ENCODE measurements at regions not wholly inside any gene's neighbourhood (a gene's known extent, or its start where the extent isn't known, plus 50 kb on each side); places are given as distances from the start of the nearest gene placed in this dataset.

GRCh38 chr11:130740819-130741218 lies 175.5 kb downstream of the SNX19 start:
- H3K4me3 ChIP-seq (ENCODE audit: insufficient read depth, low read depth, low read length), result no peak overlapping the region
- WGBS, 2 experiments, result 96 to 100% methylated on average over 1 to 4 of the region's 4 CpGs

GRCh38 chr11:130744794-130745193 lies 171.5 kb downstream of the SNX19 start:
- Histone ChIP-seq H3K36me3 (ENCODE audit: control insufficient read depth, insufficient read depth, low read length) (no peaks in the 10 kb centered on the region), H3K4me1 (ENCODE audit: control insufficient read depth, insufficient read depth, low read length) (no peaks in the 10 kb centered on the region), H3K4me3 (ENCODE audit: insufficient read depth, low read depth, low read length) (no peak overlapping the region), H3K27ac (ENCODE audit: insufficient read depth, low read depth, low read length, poor library complexity, severe bottlenecking) (no peak overlapping the region), H3K27me3 (ENCODE audit: control insufficient read depth, insufficient read depth, low read length, poor library complexity, severe bottlenecking) (no peaks in the 10 kb centered on the region), H3K9me3 (ENCODE audit: control insufficient read depth, low read length) (no peaks in the 10 kb centered on the region)
- 95 to 96% methylated on average over 3 of the region's 3 CpGs for WGBS, 2 experiments

More at GRCh38 chr11:130740819-130741218, 175.5 kb downstream of the SNX19 start:
- Histone ChIP-seq H3K36me3 (ENCODE audit: control insufficient read depth, insufficient read depth, low read length) (no peaks in the 10 kb centered on the region), H3K27ac (ENCODE audit: insufficient read depth, low read depth, low read length, poor library complexity, severe bottlenecking) (no peak overlapping the region), H3K27me3 (ENCODE audit: control insufficient read depth, insufficient read depth, low read length, poor library complexity, severe bottlenecking) (no peaks in the 10 kb centered on the region), H3K9me3 (ENCODE audit: control insufficient read depth, low read length) (no peaks in the 10 kb centered on the region), H3K4me1 (ENCODE audit: control insufficient read depth, insufficient read depth, low read length) (no peaks in the 10 kb centered on the region)

- no peaks in the 10 kb centered on the region for H3K27me3 ChIP-seq (ENCODE audit: control insufficient read depth, insufficient read depth, low read length, poor library complexity, severe bottlenecking)
- no peaks in the 10 kb centered on the region for H3K9me3 ChIP-seq (ENCODE audit: control insufficient read depth, low read length)
- H3K27ac ChIP-seq (ENCODE audit: insufficient read depth, low read depth, low read length, poor library complexity, severe bottlenecking), result no peak overlapping the region
- H3K4me3 ChIP-seq (ENCODE audit: insufficient read depth, low read depth, low read length), result no peak overlapping the region
- WGBS, 2 experiments, result 92 to 95% methylated on average over 2 of the region's 2 CpGs
- no peaks in the 10 kb centered on the region for H3K36me3 ChIP-seq (ENCODE audit: control insufficient read depth, insufficient read depth, low read length)
- no peaks in the 10 kb centered on the region for H3K4me1 ChIP-seq (ENCODE audit: control insufficient read depth, insufficient read depth, low read length)
These were observed 167.1 kb downstream of the SNX19 start for GRCh38 chr11:130749216-130749615.

- Histone ChIP-seq H3K27ac (ENCODE audit: insufficient read depth, low read depth, low read length, poor library complexity, severe bottlenecking) (no peak overlapping the region), H3K4me3 (ENCODE audit: insufficient read depth, low read depth, low read length) (no peak overlapping the region), H3K9me3 (ENCODE audit: control insufficient read depth, low read length) (no peaks in the 10 kb centered on the region), H3K27me3 (ENCODE audit: control insufficient read depth, insufficient read depth, low read length, poor library complexity, severe bottlenecking) (no peaks in the 10 kb centered on the region), H3K4me1 (ENCODE audit: control insufficient read depth, insufficient read depth, low read length) (peaks cover 16% of the 10 kb centered on the region), H3K36me3 (ENCODE audit: control insufficient read depth, insufficient read depth, low read length) (no peaks in the 10 kb centered on the region)
- WGBS, 2 experiments, result 15 to 24% methylated on average over 6 of the region's 6 CpGs
These were observed 155.7 kb downstream of the SNX19 start for GRCh38 chr11:130760515-130761125.

GRCh38 chr11:130761560-130762220 lies 154.6 kb downstream of the SNX19 start:
- 85 to 88% methylated on average over 3 of the region's 3 CpGs for WGBS, 2 experiments
- no peaks in the 10 kb centered on the region for H3K27me3 ChIP-seq (ENCODE audit: control insufficient read depth, insufficient read depth, low read length, poor library complexity, severe bottlenecking)
- no peak overlapping the region for H3K27ac ChIP-seq (ENCODE audit: insufficient read depth, low read depth, low read length, poor library complexity, severe bottlenecking)
- H3K36me3 ChIP-seq (ENCODE audit: control insufficient read depth, insufficient read depth, low read length), result no peaks in the 10 kb centered on the region
- H3K9me3 ChIP-seq (ENCODE audit: control insufficient read depth, low read length), result no peaks in the 10 kb centered on the region
- peaks cover 16% of the 10 kb centered on the region for H3K4me1 ChIP-seq (ENCODE audit: control insufficient read depth, insufficient read depth, low read length)
- H3K4me3 ChIP-seq (ENCODE audit: insufficient read depth, low read depth, low read length), result no peak overlapping the region

GRCh38 chr11:130762638-130763037 lies 153.6 kb downstream of the SNX19 start:
- Histone ChIP-seq H3K27me3 (ENCODE audit: control insufficient read depth, insufficient read depth, low read length, poor library complexity, severe bottlenecking) (no peaks in the 10 kb centered on the region), H3K9me3 (ENCODE audit: control insufficient read depth, low read length) (no peaks in the 10 kb centered on the region), H3K36me3 (ENCODE audit: control insufficient read depth, insufficient read depth, low read length) (no peaks in the 10 kb centered on the region), H3K4me1 (ENCODE audit: control insufficient read depth, insufficient read depth, low read length) (peaks cover 16% of the 10 kb centered on the region), H3K4me3 (ENCODE audit: insufficient read depth, low read depth, low read length) (no peak overlapping the region), H3K27ac (ENCODE audit: insufficient read depth, low read depth, low read length, poor library complexity, severe bottlenecking) (no peak overlapping the region)
- 93 to 95% methylated on average over 7 of the region's 7 CpGs for WGBS, 2 experiments

- Histone ChIP-seq H3K36me3 (ENCODE audit: control insufficient read depth, insufficient read depth, low read length) (no peaks in the 10 kb centered on the region), H3K27me3 (ENCODE audit: control insufficient read depth, insufficient read depth, low read length, poor library complexity, severe bottlenecking) (no peaks in the 10 kb centered on the region), H3K27ac (ENCODE audit: insufficient read depth, low read depth, low read length, poor library complexity, severe bottlenecking) (no peak overlapping the region), H3K4me1 (ENCODE audit: control insufficient read depth, insufficient read depth, low read length) (peaks cover 16% of the 10 kb centered on the region), H3K9me3 (ENCODE audit: control insufficient read depth, low read length) (no peaks in the 10 kb centered on the region), H3K4me3 (ENCODE audit: insufficient read depth, low read depth, low read length) (no peak overlapping the region)
- 96% methylated on average over 15 to 16 of the region's 16 CpGs for WGBS, 2 experiments
These were observed 152.9 kb downstream of the SNX19 start for GRCh38 chr11:130763087-130763980.

GRCh38 chr11:130765406-130765805 lies 150.9 kb downstream of the SNX19 start:
- no peak overlapping the region for H3K27ac ChIP-seq (ENCODE audit: insufficient read depth, low read depth, low read length, poor library complexity, severe bottlenecking)
- no peaks in the 10 kb centered on the region for H3K27me3 ChIP-seq (ENCODE audit: control insufficient read depth, insufficient read depth, low read length, poor library complexity, severe bottlenecking)
- H3K4me1 ChIP-seq (ENCODE audit: control insufficient read depth, insufficient read depth, low read length), result peaks cover 14% of the 10 kb centered on the region
- 92 to 93% methylated on average over 8 of the region's 8 CpGs for WGBS, 2 experiments
- H3K9me3 ChIP-seq (ENCODE audit: control insufficient read depth, low read length), result no peaks in the 10 kb centered on the region
- H3K36me3 ChIP-seq (ENCODE audit: control insufficient read depth, insufficient read depth, low read length), result no peaks in the 10 kb centered on the region
- H3K4me3 ChIP-seq (ENCODE audit: insufficient read depth, low read depth, low read length), result no peak overlapping the region

- WGBS, 2 experiments, result 95% methylated on average over 5 of the region's 5 CpGs
- H3K4me3 ChIP-seq (ENCODE audit: insufficient read depth, low read depth, low read length), result no peak overlapping the region
- H3K27ac ChIP-seq (ENCODE audit: insufficient read depth, low read depth, low read length, poor library complexity, severe bottlenecking), result no peak overlapping the region
- no peaks in the 10 kb centered on the region for H3K9me3 ChIP-seq (ENCODE audit: control insufficient read depth, low read length)
- no peaks in the 10 kb centered on the region for H3K27me3 ChIP-seq (ENCODE audit: control insufficient read depth, insufficient read depth, low read length, poor library complexity, severe bottlenecking)
- no peaks in the 10 kb centered on the region for H3K36me3 ChIP-seq (ENCODE audit: control insufficient read depth, insufficient read depth, low read length)
- H3K4me1 ChIP-seq (ENCODE audit: control insufficient read depth, insufficient read depth, low read length), result peaks cover 7% of the 10 kb centered on the region
These were observed 150.2 kb downstream of the SNX19 start for GRCh38 chr11:130765951-130766649.

Measured in ectodermal cell (in vitro differentiated cells).